22Rv1 (cell line): ENCODE measurements at regions not wholly inside any gene's neighbourhood (a gene's known extent, or its start where the extent isn't known, plus 50 kb on each side); places are given as distances from the start of the nearest gene placed in this dataset.

Source experiments
- ZFX ChIP-seq: fragments of 450-650 bp; IDR thresholded peaks from 2 replicates; pipeline ENCODE4 v1.6.1; 2017; ENCODE audit warnings: antibody characterized with exemption, borderline replicate concordance
- TF ChIP-seq, protein P1 (sequence below): fragments of 450-650 bp; IDR thresholded peaks from 2 replicates; pipeline ENCODE4 v1.5.1; 2017; ENCODE audit warnings: mild to moderate bottlenecking

DNA sequence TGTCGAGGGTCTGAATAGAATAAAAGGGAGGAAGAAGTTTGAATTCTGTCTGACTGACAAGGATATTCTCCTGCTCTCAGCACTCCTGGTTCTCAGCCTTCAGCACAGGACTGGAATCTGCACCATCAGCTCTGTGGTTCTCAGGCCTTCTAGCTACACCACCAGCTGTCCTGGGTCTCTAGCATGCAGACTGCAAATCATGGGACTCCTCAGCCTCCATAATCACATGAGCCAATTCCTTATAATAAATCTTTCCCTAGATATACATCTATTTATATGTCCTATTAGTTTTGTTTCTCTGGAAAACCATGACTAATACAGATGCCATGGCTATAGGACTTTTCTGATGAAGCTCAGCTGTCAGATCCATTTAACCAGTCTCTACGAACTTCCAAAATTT lies 132.8 kb upstream of the ECI2 start:
- TF ChIP-seq, protein P1, sequence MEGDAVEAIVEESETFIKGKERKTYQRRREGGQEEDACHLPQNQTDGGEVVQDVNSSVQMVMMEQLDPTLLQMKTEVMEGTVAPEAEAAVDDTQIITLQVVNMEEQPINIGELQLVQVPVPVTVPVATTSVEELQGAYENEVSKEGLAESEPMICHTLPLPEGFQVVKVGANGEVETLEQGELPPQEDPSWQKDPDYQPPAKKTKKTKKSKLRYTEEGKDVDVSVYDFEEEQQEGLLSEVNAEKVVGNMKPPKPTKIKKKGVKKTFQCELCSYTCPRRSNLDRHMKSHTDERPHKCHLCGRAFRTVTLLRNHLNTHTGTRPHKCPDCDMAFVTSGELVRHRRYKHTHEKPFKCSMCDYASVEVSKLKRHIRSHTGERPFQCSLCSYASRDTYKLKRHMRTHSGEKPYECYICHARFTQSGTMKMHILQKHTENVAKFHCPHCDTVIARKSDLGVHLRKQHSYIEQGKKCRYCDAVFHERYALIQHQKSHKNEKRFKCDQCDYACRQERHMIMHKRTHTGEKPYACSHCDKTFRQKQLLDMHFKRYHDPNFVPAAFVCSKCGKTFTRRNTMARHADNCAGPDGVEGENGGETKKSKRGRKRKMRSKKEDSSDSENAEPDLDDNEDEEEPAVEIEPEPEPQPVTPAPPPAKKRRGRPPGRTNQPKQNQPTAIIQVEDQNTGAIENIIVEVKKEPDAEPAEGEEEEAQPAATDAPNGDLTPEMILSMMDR = no peak
- no peak for TF ChIP-seq ZFX
